ENCODE measurements at regions not wholly inside any gene's neighbourhood (a gene's known extent, or its start where the extent isn't known, plus 50 kb on each side); places are given as distances from the start of the nearest gene placed in this dataset.
"Not testable (repeated sequence)": the region's sequence is repeated elsewhere in the genome, so short reads cannot be mapped to it uniquely, and the experiment has no call there.

DNA sequence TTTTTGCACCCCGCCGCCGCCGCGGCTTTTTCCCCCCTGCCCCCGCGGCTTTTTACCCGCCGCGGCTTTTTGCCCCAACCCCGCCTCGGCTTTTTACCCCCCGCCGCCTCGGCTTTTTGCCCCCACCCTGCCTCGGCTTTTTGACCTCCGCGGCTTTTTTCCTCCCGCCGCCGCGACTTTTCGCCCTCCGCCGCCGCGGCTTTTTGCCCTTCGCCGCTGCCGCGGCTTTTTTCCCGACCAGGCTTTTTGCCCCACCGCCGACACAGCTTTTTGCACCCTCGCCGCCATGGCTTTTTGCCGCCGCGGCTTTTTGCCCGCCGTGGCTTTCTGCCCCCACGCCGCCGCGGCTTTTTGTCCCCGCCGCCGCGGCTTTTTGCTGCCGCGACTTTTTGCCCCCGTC lies 137.0 kb upstream of the TP53TG3D start:
- H2AFZ ChIP-seq (ENCODE audit: insufficient read depth, low read depth, low read length, poor library complexity, severe bottlenecking), result no peak overlapping the region
- Mint-ChIP-seq H3K27ac (no peak overlapping the region), H3K27me3 (ENCODE audit: low read depth in 3 of 3) (peaks cover 11 to 29% (median 23%) of the 10 kb centered on the region in 3 donors), H3K9me3 (peaks cover 0 to 9% (median 2%) of the 10 kb centered on the region in 7 donors), H3K4me3 (peak overlapping the region; percentile 77 to 81), H3K36me3 (no peaks in the 10 kb centered on the region), H3K4me1 (peaks cover 2% of the 10 kb centered on the region)
- H3K36me3 ChIP-seq (replicated peaks in 1 of 2; ENCODE audit: control insufficient read depth in 1 of 2, insufficient read depth in 2 of 2, low read length in 2 of 2), result no peaks in the 10 kb centered on the region
- no peaks in the 10 kb centered on the region for H4K20me1 ChIP-seq (ENCODE audit: insufficient read depth, low read length)
- no peak overlapping the region for H3K9ac ChIP-seq (ENCODE audit: insufficient read depth, low read length, poor library complexity, severe bottlenecking)
- no peak overlapping the region for H3K27ac ChIP-seq (ENCODE audit: low read depth in 1 of 2, low read length in 2 of 2)
- H3K4me1 ChIP-seq (ENCODE audit: control insufficient read depth in 1 of 2, insufficient read depth in 2 of 2, low read length in 2 of 2), result no peaks in the 10 kb centered on the region
- H3K4me3 ChIP-seq (replicated peaks in 1 of 3; ENCODE audit: low read depth in 2 of 3, low read length in 3 of 3), result peak overlapping the region in 2 of 3 experiments; percentile 18 to 36
- no peak for DNase-seq
- peak overlapping the region; percentile 34 for H3K4me2 ChIP-seq (replicated peaks; ENCODE audit: extremely low read depth, low read length, poor library complexity, severe bottlenecking)
- no peaks in the 10 kb centered on the region for H3K79me2 ChIP-seq (ENCODE audit: insufficient read depth, low read length)
- H3K9me3 ChIP-seq (replicated peaks in 1 of 2; ENCODE audit: control insufficient read depth in 1 of 2, insufficient read depth in 1 of 2, low read length in 2 of 2), result no peaks in the 10 kb centered on the region
- H3K27me3 ChIP-seq (ENCODE audit: control insufficient read depth in 2 of 2, insufficient read depth in 2 of 2, low read length in 2 of 2), result peaks cover 9 to 15% of the 10 kb centered on the region in 2 donors
- intact Hi-C loops (cut with micrococcal nuclease), result no loop called here
- no peak for TF ChIP-seq CTCF (IDR thresholded peaks at IDR 0.05)
- WGBS (ENCODE audit: insufficient coverage), result under 1% methylated on average over 34 of the region's 52 CpGs

- H3K9me3 ChIP-seq (replicated peaks in 1 of 2; ENCODE audit: control insufficient read depth in 1 of 2, insufficient read depth in 1 of 2, low read length in 2 of 2); H3K4me2 ChIP-seq (replicated peaks; ENCODE audit: extremely low read depth, low read length, poor library complexity, severe bottlenecking); DNase-seq; H2AFZ ChIP-seq (ENCODE audit: insufficient read depth, low read depth, low read length, poor library complexity, severe bottlenecking); H3K9me3 Mint-ChIP-seq; H3K4me3 ChIP-seq (replicated peaks in 1 of 3; ENCODE audit: low read depth in 2 of 3, low read length in 3 of 3); H3K36me3 Mint-ChIP-seq; H3K4me1 ChIP-seq (ENCODE audit: control insufficient read depth in 1 of 2, insufficient read depth in 2 of 2, low read length in 2 of 2); H3K9ac ChIP-seq (ENCODE audit: insufficient read depth, low read length, poor library complexity, severe bottlenecking); H3K27ac Mint-ChIP-seq; H3K79me2 ChIP-seq (ENCODE audit: insufficient read depth, low read length); H3K36me3 ChIP-seq (replicated peaks in 1 of 2; ENCODE audit: control insufficient read depth in 1 of 2, insufficient read depth in 2 of 2, low read length in 2 of 2); H4K20me1 ChIP-seq (ENCODE audit: insufficient read depth, low read length); intact Hi-C loops (cut with micrococcal nuclease); H3K4me1 Mint-ChIP-seq; H3K27ac ChIP-seq (ENCODE audit: low read depth in 1 of 2, low read length in 2 of 2): not testable (repeated sequence)
- peaks cover 9 to 15% of the 10 kb centered on the region in 2 donors for H3K27me3 ChIP-seq (ENCODE audit: control insufficient read depth in 2 of 2, insufficient read depth in 2 of 2, low read length in 2 of 2)
- Mint-ChIP-seq H3K27me3 (ENCODE audit: low read depth in 3 of 3) (peaks cover 11 to 29% (median 23%) of the 10 kb centered on the region in 3 donors), H3K4me3 (peak overlapping the region; percentile 77 to 81)
- no CpG with 5 or more reads among the region's 29 CpGs for WGBS (ENCODE audit: insufficient coverage)
These were observed 136.6 kb upstream of the TP53TG3D start for GRCh38 chr16:32116533-32116932.

DNA sequence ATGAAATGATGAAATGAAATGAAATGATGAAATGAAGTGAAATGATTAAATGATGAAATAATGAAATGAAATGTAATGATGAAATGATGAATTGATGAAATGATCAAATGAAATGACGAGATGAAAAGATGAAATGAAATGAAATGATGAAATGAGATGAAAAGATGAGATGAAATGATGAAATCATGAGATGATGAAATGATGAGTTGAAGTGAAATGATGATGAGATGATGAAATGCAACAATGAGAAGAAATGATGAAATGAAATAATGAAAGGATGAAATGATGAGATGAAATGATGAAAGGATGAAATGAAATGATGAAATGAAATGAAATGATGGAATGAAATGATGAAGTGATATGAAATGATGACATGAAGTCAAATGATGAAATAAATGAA lies 132.7 kb upstream of the TP53TG3D start:
- H3K4me1 ChIP-seq (ENCODE audit: control insufficient read depth in 1 of 2, insufficient read depth in 2 of 2, low read length in 2 of 2); H3K4me3 ChIP-seq (replicated peaks in 1 of 3; ENCODE audit: low read depth in 2 of 3, low read length in 3 of 3); H3K27ac Mint-ChIP-seq; H3K4me1 Mint-ChIP-seq; DNase-seq; H3K9me3 ChIP-seq (replicated peaks in 1 of 2; ENCODE audit: control insufficient read depth in 1 of 2, insufficient read depth in 1 of 2, low read length in 2 of 2); H3K9me3 Mint-ChIP-seq; H2AFZ ChIP-seq (ENCODE audit: insufficient read depth, low read depth, low read length, poor library complexity, severe bottlenecking); H3K4me2 ChIP-seq (replicated peaks; ENCODE audit: extremely low read depth, low read length, poor library complexity, severe bottlenecking); H3K36me3 ChIP-seq (replicated peaks in 1 of 2; ENCODE audit: control insufficient read depth in 1 of 2, insufficient read depth in 2 of 2, low read length in 2 of 2); H3K79me2 ChIP-seq (ENCODE audit: insufficient read depth, low read length); H3K36me3 Mint-ChIP-seq; H3K4me3 Mint-ChIP-seq; H3K9ac ChIP-seq (ENCODE audit: insufficient read depth, low read length, poor library complexity, severe bottlenecking); intact Hi-C loops (cut with micrococcal nuclease); H3K27ac ChIP-seq (ENCODE audit: low read depth in 1 of 2, low read length in 2 of 2); H4K20me1 ChIP-seq (ENCODE audit: insufficient read depth, low read length): not testable (repeated sequence)
- 86% methylated on average over 1 of the region's 1 CpG for WGBS (ENCODE audit: insufficient coverage)
- H3K27me3 ChIP-seq (ENCODE audit: control insufficient read depth in 2 of 2, insufficient read depth in 2 of 2, low read length in 2 of 2), result peaks cover 7 to 15% of the 10 kb centered on the region in 2 donors
- peaks cover 5 to 22% (median 18%) of the 10 kb centered on the region in 3 donors for H3K27me3 Mint-ChIP-seq (ENCODE audit: low read depth in 3 of 3)

- H3K27ac Mint-ChIP-seq; H3K4me1 ChIP-seq (ENCODE audit: control insufficient read depth in 1 of 2, insufficient read depth in 2 of 2, low read length in 2 of 2); H3K9me3 Mint-ChIP-seq; H2AFZ ChIP-seq (ENCODE audit: insufficient read depth, low read depth, low read length, poor library complexity, severe bottlenecking); H3K4me3 ChIP-seq (replicated peaks in 1 of 3; ENCODE audit: low read depth in 2 of 3, low read length in 3 of 3); H3K4me1 Mint-ChIP-seq; DNase-seq; H3K36me3 Mint-ChIP-seq; H3K9me3 ChIP-seq (replicated peaks in 1 of 2; ENCODE audit: control insufficient read depth in 1 of 2, insufficient read depth in 1 of 2, low read length in 2 of 2); H3K4me2 ChIP-seq (replicated peaks; ENCODE audit: extremely low read depth, low read length, poor library complexity, severe bottlenecking); H3K36me3 ChIP-seq (replicated peaks in 1 of 2; ENCODE audit: control insufficient read depth in 1 of 2, insufficient read depth in 2 of 2, low read length in 2 of 2); H3K27ac ChIP-seq (ENCODE audit: low read depth in 1 of 2, low read length in 2 of 2); H3K9ac ChIP-seq (ENCODE audit: insufficient read depth, low read length, poor library complexity, severe bottlenecking); H3K4me3 Mint-ChIP-seq; H3K79me2 ChIP-seq (ENCODE audit: insufficient read depth, low read length); H4K20me1 ChIP-seq (ENCODE audit: insufficient read depth, low read length); intact Hi-C loops (cut with micrococcal nuclease): not testable (repeated sequence)
- peaks cover 5 to 11% of the 10 kb centered on the region in 2 donors for H3K27me3 ChIP-seq (ENCODE audit: control insufficient read depth in 2 of 2, insufficient read depth in 2 of 2, low read length in 2 of 2)
- H3K27me3 Mint-ChIP-seq (ENCODE audit: low read depth in 3 of 3), result peaks cover 5 to 18% (median 14%) of the 10 kb centered on the region in 3 donors
- 78% methylated on average over 2 of the region's 3 CpGs for WGBS (ENCODE audit: insufficient coverage)
These were observed 132.3 kb upstream of the TP53TG3D start for GRCh38 chr16:32120779-32121178.
